ENCODE measurements at regions not wholly inside any gene's neighbourhood (a gene's known extent, or its start where the extent isn't known, plus 50 kb on each side); places are given as distances from the start of the nearest gene placed in this dataset.

- H3K27me3 ChIP-seq (ENCODE audit: control insufficient read depth, extremely low read depth, insufficient read depth, low read length) = no peaks in the 10 kb centered on the region
- H3K9me3 ChIP-seq (ENCODE audit: control insufficient read depth, low read depth, low read length) = no peaks in the 10 kb centered on the region
- H3K9ac ChIP-seq (ENCODE audit: control insufficient read depth, extremely low read depth, insufficient read depth, low read length) = no peak overlapping the region
- dilution Hi-C loops (cut with MboI; ENCODE audit: extremely low pct_ligation_motif_present, low sequenced_read_pairs) = no loop called here
- DNase-seq (ENCODE audit: low read depth, low spot score) (no peak), FAIRE-seq (no peak)
- no peak for TF ChIP-seq CTCF (optimal IDR thresholded peaks at IDR 0.05 in 1 of 3, IDR thresholded peaks at IDR 0.05 in 1 of 3, conservative IDR thresholded peaks at IDR 0.05 in 1 of 3; ENCODE audit: extremely low read depth in 1 of 3, insufficient read depth in 2 of 3, low read length in 3 of 3)
- TF ChIP-seq EZH2 (IDR thresholded peaks at IDR 0.05; ENCODE audit: low read length) = no peak
- H3K36me3 ChIP-seq (ENCODE audit: control insufficient read depth in 2 of 2, extremely low read depth in 1 of 2, insufficient read depth in 2 of 2, low read length in 2 of 2) = no peaks in the 10 kb centered on the region
- H3K9me1 ChIP-seq (ENCODE audit: control insufficient read depth, extremely low read depth, insufficient read depth, low read length) = no peaks in the 10 kb centered on the region
- no peak overlapping the region for H3K4me3 ChIP-seq (ENCODE audit: control insufficient read depth in 2 of 3, extremely low read depth in 1 of 3, insufficient read depth in 2 of 3, low read depth in 1 of 3, low read length in 3 of 3)
- H3K27ac ChIP-seq (ENCODE audit: control insufficient read depth, insufficient read depth, low read length) = no peak overlapping the region
- peaks cover 7% of the 10 kb centered on the region for H3K4me1 ChIP-seq (ENCODE audit: control insufficient read depth, extremely low read depth, insufficient read depth, low read length)
- H3K79me2 ChIP-seq (ENCODE audit: control insufficient read depth, insufficient read depth, low read length) = no peaks in the 10 kb centered on the region
- no peak overlapping the region for H2AFZ ChIP-seq (ENCODE audit: control insufficient read depth, low read length)
- no peaks in the 10 kb centered on the region for H4K20me1 ChIP-seq (ENCODE audit: control insufficient read depth, extremely low read depth, insufficient read depth, low read length)
- H3K4me2 ChIP-seq (ENCODE audit: control insufficient read depth, extremely low read depth, insufficient read depth, low read depth, low read length) = no peak overlapping the region
Measured at GRCh38 chr20:18988701-18989100, 175.1 kb downstream of the SCP2D1 start.

DNA sequence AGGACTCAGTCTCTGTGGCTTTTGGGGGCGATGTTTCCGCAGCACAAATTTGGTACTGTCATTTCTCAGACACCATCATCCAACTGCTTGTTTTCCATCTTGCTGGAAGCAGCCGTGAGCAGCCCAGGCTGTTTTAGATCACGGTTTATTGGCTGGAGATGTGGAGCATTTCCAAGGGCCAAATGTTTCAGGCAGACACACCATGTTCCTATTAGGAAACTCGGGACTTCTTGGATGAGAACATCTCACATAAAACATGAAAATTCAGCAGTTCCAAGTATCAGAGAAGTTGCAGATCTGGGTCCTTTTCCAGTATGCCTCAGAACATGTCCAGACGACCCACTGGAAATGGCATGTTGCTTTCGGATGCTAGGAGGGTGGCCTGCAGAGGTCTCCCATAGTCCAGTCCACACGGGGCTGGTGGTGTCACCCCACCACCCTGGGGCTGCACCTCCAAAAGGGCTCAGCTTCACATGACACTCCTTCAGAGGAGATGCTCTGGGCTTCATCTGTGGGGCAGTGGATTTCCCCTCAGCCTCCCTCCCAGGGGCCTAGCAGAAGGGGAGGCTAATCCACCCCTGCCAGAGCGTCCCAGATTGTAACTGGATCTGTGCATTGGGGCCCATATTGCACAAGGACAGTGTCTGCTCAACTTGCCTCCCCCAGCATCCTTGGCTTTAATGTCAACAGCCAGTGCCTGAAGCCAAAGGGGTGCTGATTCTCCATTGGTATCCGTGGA lies 176.3 kb downstream of the SCP2D1 start:
- no peak overlapping the region for H2AFZ ChIP-seq (ENCODE audit: control insufficient read depth, low read length)
- no peak overlapping the region for H3K9ac ChIP-seq (ENCODE audit: control insufficient read depth, extremely low read depth, insufficient read depth, low read length)
- dilution Hi-C loops (cut with MboI; ENCODE audit: extremely low pct_ligation_motif_present, low sequenced_read_pairs) = no loop called here
- H3K36me3 ChIP-seq (ENCODE audit: control insufficient read depth in 2 of 2, extremely low read depth in 1 of 2, insufficient read depth in 2 of 2, low read length in 2 of 2) = no peaks in the 10 kb centered on the region
- H3K4me1 ChIP-seq (ENCODE audit: control insufficient read depth, extremely low read depth, insufficient read depth, low read length) = peaks cover 6% of the 10 kb centered on the region
- H3K4me2 ChIP-seq (ENCODE audit: control insufficient read depth, extremely low read depth, insufficient read depth, low read depth, low read length) = no peak overlapping the region
- H4K20me1 ChIP-seq (ENCODE audit: control insufficient read depth, extremely low read depth, insufficient read depth, low read length) = no peaks in the 10 kb centered on the region
- H3K9me3 ChIP-seq (ENCODE audit: control insufficient read depth, low read depth, low read length) = no peaks in the 10 kb centered on the region
- no peaks in the 10 kb centered on the region for H3K9me1 ChIP-seq (ENCODE audit: control insufficient read depth, extremely low read depth, insufficient read depth, low read length)
- H3K27ac ChIP-seq (ENCODE audit: control insufficient read depth, insufficient read depth, low read length) = no peak overlapping the region
- no peak overlapping the region for H3K4me3 ChIP-seq (ENCODE audit: control insufficient read depth in 2 of 3, extremely low read depth in 1 of 3, insufficient read depth in 2 of 3, low read depth in 1 of 3, low read length in 3 of 3)
- no peaks in the 10 kb centered on the region for H3K79me2 ChIP-seq (ENCODE audit: control insufficient read depth, insufficient read depth, low read length)
- TF ChIP-seq EZH2 (IDR thresholded peaks at IDR 0.05; ENCODE audit: low read length) (no peak), CTCF (optimal IDR thresholded peaks at IDR 0.05 in 1 of 3, IDR thresholded peaks at IDR 0.05 in 1 of 3, conservative IDR thresholded peaks at IDR 0.05 in 1 of 3; ENCODE audit: extremely low read depth in 1 of 3, insufficient read depth in 2 of 3, low read length in 3 of 3) (no peak)
- DNase-seq (ENCODE audit: low read depth, low spot score) (no peak), FAIRE-seq (no peak)
- no peaks in the 10 kb centered on the region for H3K27me3 ChIP-seq (ENCODE audit: control insufficient read depth, extremely low read depth, insufficient read depth, low read length)
